Muscle layer of colon (tissue), 2 donors: ENCODE measurements at regions not wholly inside any gene's neighbourhood (a gene's known extent, or its start where the extent isn't known, plus 50 kb on each side); places are given as distances from the start of the nearest gene placed in this dataset.
A peak's percentile ranks its signal among the peaks of the same experiment; 100 is the strongest.

Experiments used
- H3K27ac ChIP-seq: one replicate; pipeline ENCODE4 v1.7.0; 2013; ENCODE audit warnings: low read depth, mild to moderate bottlenecking, low read length, moderate library complexity
- H3K27me3 ChIP-seq, 2 donors: one replicate each; pipeline ENCODE4 v1.7.0; 2013; ENCODE audit warnings: low read length in 2 of 2, mild to moderate bottlenecking in 2 of 2; ENCODE audit not compliant: insufficient read depth in 2 of 2, control insufficient read depth in 1 of 2
- H3K36me3 ChIP-seq: one replicate; pipeline ENCODE4 v1.7.0; 2013; ENCODE audit warnings: mild to moderate bottlenecking, low read length; ENCODE audit not compliant: insufficient read depth
- H3K4me1 ChIP-seq: one replicate; pipeline ENCODE4 v1.7.0; 2013; ENCODE audit warnings: mild to moderate bottlenecking, low read length; ENCODE audit not compliant: insufficient read depth
- H3K4me3 ChIP-seq, 2 donors: one replicate each; pipeline ENCODE4 v1.7.0; 2013; ENCODE audit warnings: low read length in 2 of 2, low read depth in 1 of 2, mild to moderate bottlenecking in 1 of 2, moderate library complexity in 1 of 2
- H3K9ac ChIP-seq: one replicate; pipeline ENCODE4 v1.7.0; 2013; ENCODE audit warnings: low read length
- H3K9me3 ChIP-seq: one replicate; pipeline ENCODE4 v1.7.0; 2013; ENCODE audit warnings: mild to moderate bottlenecking, low read length
- donor health status: abdominal sarcoma.
- donor health status: Adenocarcinoma of cecum.

DNA sequence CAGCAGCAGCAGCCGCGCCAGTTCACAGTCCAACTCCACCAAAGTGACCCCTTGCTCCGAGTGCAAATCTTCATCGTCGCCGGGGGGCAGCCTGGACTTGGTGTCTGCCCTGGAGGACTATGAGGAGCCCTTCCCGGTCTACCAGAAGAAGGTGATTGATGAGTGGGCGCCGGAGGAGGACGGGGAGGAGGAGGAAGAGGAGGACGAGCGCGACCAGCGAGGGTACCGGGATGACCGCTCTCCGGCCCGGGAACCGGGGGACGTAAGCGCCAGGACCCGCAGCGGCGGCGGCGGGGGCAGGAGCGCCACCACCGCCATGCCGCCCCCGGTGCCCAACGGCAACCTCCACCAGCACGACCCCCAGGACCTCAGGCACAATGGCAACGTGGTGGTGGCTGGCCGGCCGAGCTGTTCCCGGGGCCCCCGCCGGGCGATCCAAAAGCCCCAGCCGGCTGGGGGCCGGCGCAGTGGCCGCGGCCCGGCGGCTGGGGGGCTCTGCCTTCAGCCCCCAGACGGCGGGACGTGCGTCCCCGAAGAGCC is 224.1 kb upstream of the IL12A start:
- Histone ChIP-seq H3K27ac (peak overlapping the region; percentile 97), H3K4me1 (peaks cover 44% of the 10 kb centered on the region), H3K4me3 (peak overlapping the region; percentile 72 to 96), H3K9me3 (no peaks in the 10 kb centered on the region), H3K9ac (peak overlapping the region; percentile 88), H3K36me3 (peaks cover 9% of the 10 kb centered on the region), H3K27me3 (no peaks in the 10 kb centered on the region)

DNA sequence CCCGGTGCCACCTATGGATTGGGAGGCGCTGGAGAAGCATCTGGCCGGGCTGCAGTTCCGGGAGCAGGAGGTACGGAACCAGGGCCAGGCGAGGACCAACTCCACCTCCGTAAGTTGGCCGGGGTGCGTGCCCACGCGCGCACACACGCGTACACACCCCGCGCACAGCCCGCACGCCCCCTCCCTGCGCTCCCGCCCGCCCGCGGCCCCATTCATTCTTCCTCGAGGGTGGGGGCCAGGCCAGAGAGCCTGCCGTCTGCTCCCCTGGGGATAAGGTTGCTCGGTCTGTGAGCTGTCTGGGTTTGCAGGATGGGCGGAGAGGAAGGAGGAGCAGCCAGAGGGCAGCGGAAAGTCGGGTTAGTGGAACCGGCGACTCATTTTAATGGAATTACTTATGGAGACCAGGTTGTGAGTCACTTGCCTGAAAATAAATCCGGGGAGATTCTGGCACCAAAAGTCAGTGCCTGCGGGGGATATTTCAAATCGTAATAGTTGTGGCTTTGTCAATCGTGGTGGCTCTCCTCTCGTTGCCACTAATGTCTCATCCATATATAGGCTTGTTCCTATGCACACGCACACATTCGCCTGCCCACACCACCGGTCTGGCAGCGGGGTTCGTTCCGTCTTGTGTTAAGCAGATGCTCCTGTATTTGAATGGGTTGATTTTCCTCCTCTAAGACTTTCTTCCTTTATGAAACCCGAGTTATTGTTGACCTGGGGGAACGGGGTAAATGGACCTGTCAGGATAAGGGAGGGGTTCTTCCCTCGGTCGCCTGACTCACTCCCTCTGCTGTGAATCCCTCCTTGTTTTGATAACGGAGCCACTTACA is 223.4 kb upstream of the IL12A start:
- peak overlapping the region; percentile 97 for H3K27ac ChIP-seq
- peak overlapping the region; percentile 72 to 96 for H3K4me3 ChIP-seq
- peaks cover 9% of the 10 kb centered on the region for H3K36me3 ChIP-seq
- H3K4me1 ChIP-seq, result peaks cover 47% of the 10 kb centered on the region
- no peaks in the 10 kb centered on the region for H3K9me3 ChIP-seq
- H3K27me3 ChIP-seq, result no peaks in the 10 kb centered on the region
- peak overlapping the region; percentile 88 for H3K9ac ChIP-seq

DNA sequence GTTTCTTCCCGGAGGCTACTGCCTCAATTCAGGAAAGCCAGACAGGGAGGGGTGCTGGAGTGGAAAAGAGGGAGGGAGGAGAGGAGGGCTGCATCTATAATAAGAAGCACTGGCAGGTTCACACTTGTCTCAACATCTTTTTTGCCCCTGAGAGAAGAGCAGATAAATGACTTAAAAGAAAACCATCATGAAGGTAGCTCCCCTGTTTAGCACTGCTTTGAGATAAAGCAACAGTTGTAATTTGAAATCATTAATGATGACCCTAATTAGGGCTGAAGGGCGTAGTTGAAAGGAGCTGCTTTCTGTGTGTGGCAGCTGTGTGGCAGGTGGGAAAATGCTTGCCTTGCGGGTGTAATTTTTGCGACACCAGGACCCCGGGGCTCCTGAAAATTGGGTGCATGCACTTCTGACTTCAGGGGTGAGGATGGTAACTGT is 222.8 kb upstream of the IL12A start:
- no peaks in the 10 kb centered on the region for H3K27me3 ChIP-seq
- H3K9me3 ChIP-seq, result no peaks in the 10 kb centered on the region
- peaks cover 51% of the 10 kb centered on the region for H3K4me1 ChIP-seq
- H3K4me3 ChIP-seq, result peak overlapping the region; percentile 72 to 96
- H3K36me3 ChIP-seq, result peaks cover 9% of the 10 kb centered on the region
- peak overlapping the region; percentile 97 for H3K27ac ChIP-seq
- peak overlapping the region; percentile 88 for H3K9ac ChIP-seq

DNA sequence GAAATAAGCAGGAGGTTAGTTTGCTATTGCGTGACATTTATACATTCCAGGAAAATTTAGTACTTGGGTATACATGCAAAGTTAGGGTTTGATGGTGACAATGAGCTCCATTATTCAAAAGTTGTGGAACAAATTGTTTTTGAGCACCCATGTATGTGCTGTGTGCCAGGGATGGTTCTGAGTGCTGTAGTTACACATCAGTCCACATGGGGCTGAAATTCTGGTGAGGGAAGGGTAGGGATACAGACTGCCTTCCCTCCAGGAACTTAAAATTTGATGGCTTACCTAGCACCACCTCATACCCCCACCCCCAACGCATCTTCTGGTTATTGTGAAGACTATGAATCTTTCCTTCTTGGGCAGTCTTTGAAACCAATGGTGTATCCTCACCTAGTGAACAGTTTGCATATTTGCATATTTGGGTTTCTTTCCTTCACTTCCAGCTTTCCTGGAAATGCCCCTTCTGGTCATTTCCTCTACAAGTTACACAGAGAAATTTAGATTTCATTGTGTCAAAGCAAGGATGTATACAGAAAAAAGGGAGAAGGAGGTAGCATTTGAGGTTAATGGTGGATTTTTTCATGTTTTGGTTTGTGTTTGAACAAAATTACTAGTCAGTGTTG is 222.0 kb upstream of the IL12A start:
- peaks cover 9% of the 10 kb centered on the region for H3K36me3 ChIP-seq
- peak overlapping the region; percentile 97 for H3K27ac ChIP-seq
- no peaks in the 10 kb centered on the region for H3K27me3 ChIP-seq
- H3K9ac ChIP-seq, result peak overlapping the region; percentile 88
- peaks cover 50% of the 10 kb centered on the region for H3K4me1 ChIP-seq
- H3K4me3 ChIP-seq, result peak overlapping the region; percentile 72 to 96
- no peaks in the 10 kb centered on the region for H3K9me3 ChIP-seq

DNA sequence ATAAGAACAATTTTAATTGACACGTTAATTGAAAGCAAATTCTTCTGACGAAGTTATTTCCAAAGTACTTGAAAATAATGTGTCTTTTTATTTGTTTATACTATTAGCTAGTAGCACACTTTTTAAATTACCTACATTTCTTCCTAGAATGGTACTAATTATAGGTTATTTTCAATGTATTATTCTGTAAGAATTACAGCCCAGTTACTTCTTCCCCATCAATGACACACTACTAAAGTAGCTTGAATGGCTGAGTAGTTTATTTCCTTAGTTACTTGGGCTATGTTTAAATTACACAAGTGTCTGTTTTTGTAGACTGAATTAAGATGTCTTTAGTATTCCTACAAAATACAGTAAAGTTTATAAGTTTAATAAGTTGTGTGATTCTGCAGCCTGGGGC is 217.6 kb upstream of the IL12A start:
- no peak overlapping the region for H3K27ac ChIP-seq
- H3K36me3 ChIP-seq, result peaks cover 9% of the 10 kb centered on the region
- H3K27me3 ChIP-seq, result no peaks in the 10 kb centered on the region
- peaks cover 53% of the 10 kb centered on the region for H3K4me1 ChIP-seq
- H3K9me3 ChIP-seq, result no peaks in the 10 kb centered on the region
- no peak overlapping the region for H3K9ac ChIP-seq
- H3K4me3 ChIP-seq, result no peak overlapping the region

DNA sequence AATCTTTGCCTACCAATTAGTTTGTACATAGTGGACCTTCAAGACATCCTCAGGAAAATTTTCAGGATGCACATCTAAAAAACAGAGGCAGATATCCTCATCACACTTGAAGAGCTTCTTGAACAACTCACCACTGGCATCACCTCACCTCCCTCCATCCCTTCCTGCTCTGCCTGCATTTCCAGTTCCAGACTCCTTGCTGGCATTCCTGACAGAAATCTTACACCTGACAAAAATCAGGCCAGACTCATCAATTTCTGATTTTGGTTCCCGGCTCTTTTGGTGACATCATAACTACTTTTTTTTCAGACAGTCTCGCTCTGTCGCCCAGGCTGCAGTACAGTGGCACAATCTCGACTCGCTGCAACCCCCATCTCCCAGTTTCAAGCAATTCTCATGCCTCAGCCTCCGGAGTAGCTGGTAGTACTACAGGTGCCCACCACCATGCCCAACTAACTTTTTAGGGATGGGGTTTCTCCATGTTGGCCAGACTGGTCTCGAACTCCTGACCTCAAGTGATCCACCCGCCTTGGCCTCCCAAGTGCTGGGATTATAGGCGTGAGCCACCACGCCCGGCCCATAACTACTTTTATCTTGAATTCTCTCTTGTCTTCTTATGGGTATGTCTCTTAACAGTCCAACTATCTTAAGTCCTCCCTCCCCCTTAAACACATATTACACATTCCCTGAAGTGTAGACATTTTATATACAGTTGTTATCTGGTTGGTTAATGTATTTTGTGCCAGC is 216.6 kb upstream of the IL12A start:
- no peaks in the 10 kb centered on the region for H3K9me3 ChIP-seq

DNA sequence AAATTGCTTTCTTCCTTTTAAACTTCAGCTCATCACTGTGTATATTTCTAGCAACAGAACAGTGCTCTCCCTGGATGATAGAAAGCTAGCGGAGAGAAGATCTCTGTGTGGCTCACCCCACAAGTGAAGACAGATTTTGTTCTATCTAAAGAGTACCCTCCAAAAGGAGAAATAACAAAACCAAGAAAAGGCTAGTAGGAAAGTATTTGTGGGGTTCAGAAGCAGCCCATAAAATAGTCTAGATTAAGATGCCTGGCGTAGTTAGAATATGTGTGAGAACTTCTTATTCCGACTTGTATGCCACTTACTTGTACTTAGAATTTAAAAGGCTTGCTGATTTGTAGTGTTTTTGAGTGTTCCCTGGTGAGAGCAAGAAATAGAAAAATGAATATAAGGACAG is 214.9 kb upstream of the IL12A start:
- H3K27ac ChIP-seq, result peak overlapping the region; percentile 27
- H3K27me3 ChIP-seq, result no peaks in the 10 kb centered on the region
- no peak overlapping the region for H3K9ac ChIP-seq
- H3K9me3 ChIP-seq, result no peaks in the 10 kb centered on the region
- H3K4me3 ChIP-seq, result no peak overlapping the region
- H3K36me3 ChIP-seq, result peaks cover 2% of the 10 kb centered on the region
- peaks cover 54% of the 10 kb centered on the region for H3K4me1 ChIP-seq

More for the DNA sequence above, 216.6 kb upstream of the IL12A start:
- H3K36me3 ChIP-seq, result peaks cover 9% of the 10 kb centered on the region
- no peak overlapping the region for H3K4me3 ChIP-seq
- peak overlapping the region; percentile 9 for H3K27ac ChIP-seq
- H3K4me1 ChIP-seq, result peaks cover 64% of the 10 kb centered on the region
- no peaks in the 10 kb centered on the region for H3K27me3 ChIP-seq
- no peak overlapping the region for H3K9ac ChIP-seq

DNA sequence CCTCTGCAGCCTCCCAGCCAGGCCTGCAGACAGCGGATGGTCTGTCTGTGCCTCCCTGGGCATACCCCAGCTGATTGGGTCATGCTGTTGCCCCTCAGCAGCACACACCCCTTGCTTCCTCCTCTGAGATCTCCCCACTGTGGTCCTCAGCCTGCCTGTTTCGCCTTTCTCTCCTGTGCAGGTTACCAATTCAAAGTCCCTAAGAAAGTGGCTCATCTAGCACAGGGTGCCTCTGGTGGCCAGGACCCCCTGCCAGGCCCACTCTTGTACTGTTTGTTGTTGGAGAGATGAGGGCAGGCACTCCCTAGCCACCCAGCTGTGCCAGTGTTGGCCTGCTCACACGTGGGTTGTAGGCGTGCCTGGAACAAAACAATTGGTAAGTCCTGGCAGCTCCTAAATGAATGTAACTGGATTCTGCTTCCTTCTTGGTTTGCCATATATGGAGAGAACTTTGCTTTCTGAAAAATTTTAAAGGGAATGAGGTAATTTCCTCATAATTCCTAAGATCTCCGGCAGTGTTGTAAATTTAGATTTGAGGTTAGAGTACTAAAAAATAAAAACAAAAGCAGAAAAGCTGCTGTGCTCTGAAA is 213.2 kb upstream of the IL12A start:
- Histone ChIP-seq H3K27ac (peak overlapping the region; percentile 16), H3K36me3 (no peaks in the 10 kb centered on the region), H3K4me1 (peaks cover 54% of the 10 kb centered on the region), H3K4me3 (no peak overlapping the region), H3K9me3 (no peaks in the 10 kb centered on the region), H3K27me3 (no peaks in the 10 kb centered on the region), H3K9ac (no peak overlapping the region)

DNA sequence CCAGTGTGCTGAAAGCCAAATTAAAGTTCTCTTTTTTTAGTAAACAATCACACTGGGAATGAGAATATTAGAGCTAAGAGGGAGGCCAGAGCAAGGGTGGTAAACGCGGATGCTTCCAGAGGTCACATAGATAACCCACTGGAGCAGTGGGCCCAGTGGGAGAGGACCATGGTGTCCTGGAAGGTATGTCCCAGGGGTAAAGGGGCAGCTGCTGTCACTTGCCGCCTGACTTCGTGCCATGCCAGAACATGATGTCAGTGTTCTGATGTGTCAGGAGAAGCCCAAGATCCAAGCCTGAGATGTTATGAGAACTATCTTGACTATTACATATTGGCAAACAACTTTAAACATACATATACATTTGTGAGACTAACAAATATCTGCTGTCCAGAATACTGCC is 211.9 kb upstream of the IL12A start:
- Histone ChIP-seq H3K36me3 (no peaks in the 10 kb centered on the region), H3K4me3 (no peak overlapping the region), H3K27me3 (no peaks in the 10 kb centered on the region), H3K4me1 (peaks cover 43% of the 10 kb centered on the region), H3K9ac (no peak overlapping the region), H3K9me3 (no peaks in the 10 kb centered on the region), H3K27ac (no peak overlapping the region)

DNA sequence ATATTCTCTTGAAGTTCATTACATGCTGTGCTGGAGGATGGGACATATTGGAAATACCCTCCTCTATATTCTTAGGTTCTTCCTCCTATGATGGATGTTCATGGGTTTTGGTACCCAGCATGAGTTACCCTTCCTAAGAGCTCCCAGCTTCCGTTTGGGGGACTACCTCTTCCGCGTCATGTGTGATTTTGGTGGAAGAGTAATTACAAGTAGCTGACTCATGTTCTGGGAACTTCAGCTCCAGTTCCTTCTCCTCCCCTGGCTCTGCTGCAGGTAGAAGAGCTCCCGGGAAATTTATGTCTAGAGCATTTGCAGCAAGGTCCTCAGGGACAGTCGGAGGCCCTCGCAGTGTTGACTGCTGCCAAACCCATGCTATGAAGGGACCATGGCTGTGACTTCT is 208.8 kb upstream of the IL12A start:
- Histone ChIP-seq H3K36me3 (no peaks in the 10 kb centered on the region), H3K4me3 (no peak overlapping the region), H3K4me1 (peaks cover 58% of the 10 kb centered on the region), H3K9me3 (no peaks in the 10 kb centered on the region), H3K9ac (no peak overlapping the region), H3K27ac (no peak overlapping the region), H3K27me3 (no peaks in the 10 kb centered on the region)

DNA sequence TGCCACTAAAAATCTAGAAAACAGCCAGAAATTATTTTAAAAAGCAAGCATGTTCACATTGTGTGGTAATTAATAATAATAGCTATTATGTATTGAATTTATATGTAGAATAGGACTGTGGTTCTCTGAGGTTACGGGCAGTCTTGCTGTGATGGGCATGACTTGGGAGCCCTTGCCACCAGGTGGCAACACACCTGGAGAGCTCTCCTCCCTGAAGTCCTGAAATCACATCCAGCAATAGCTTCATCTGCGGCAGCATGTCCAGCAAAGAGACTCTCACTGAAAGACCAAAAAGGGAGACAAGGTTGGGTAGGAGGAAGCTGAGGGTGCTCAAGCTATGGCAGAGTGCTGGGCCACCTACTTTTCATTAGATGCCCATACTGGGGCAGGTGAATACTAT is 206.8 kb upstream of the IL12A start:
- Histone ChIP-seq H3K9me3 (no peaks in the 10 kb centered on the region), H3K36me3 (no peaks in the 10 kb centered on the region), H3K27ac (no peak overlapping the region), H3K4me3 (no peak overlapping the region), H3K4me1 (peaks cover 55% of the 10 kb centered on the region), H3K27me3 (no peaks in the 10 kb centered on the region), H3K9ac (no peak overlapping the region)
